HEK293T (cell line): ENCODE measurements at regions not wholly inside any gene's neighbourhood (a gene's known extent, or its start where the extent isn't known, plus 50 kb on each side); places are given as distances from the start of the nearest gene placed in this dataset.

Source experiments
- ARNT ChIP-seq: fragments of 450-650 bp; IDR thresholded peaks from 2 replicates; pipeline ENCODE4 v1.6.1; 2017; ENCODE audit warnings: mild to moderate bottlenecking
- BHLHE40 ChIP-seq: fragments of 450-650 bp; IDR thresholded peaks from 2 replicates; pipeline ENCODE4 v1.6.1; 2016; ENCODE audit warnings: mild to moderate bottlenecking, moderate library complexity, borderline replicate concordance
- ELF4 ChIP-seq: fragments of 450-650 bp; IDR thresholded peaks from 2 replicates; pipeline ENCODE4 v1.6.1; 2017; ENCODE audit warnings: antibody characterized with exemption
- FOXA1 ChIP-seq: fragments of 450-650 bp; IDR thresholded peaks from 2 replicates; pipeline ENCODE4 v1.6.1; 2016; ENCODE audit warnings: mild to moderate bottlenecking
- FOXK2 ChIP-seq: fragments of 450-650 bp; IDR thresholded peaks from 2 replicates; pipeline ENCODE4 v1.6.1; 2016; ENCODE audit warnings: mild to moderate bottlenecking
- FOXM1 ChIP-seq: fragments of 450-650 bp; IDR thresholded peaks from 2 replicates; pipeline ENCODE4 v1.6.1; 2017; ENCODE audit warnings: mild to moderate bottlenecking, borderline replicate concordance
- HDGF ChIP-seq: fragments of 450-650 bp; IDR thresholded peaks from 2 replicates; pipeline ENCODE4 v1.6.1; 2017; ENCODE audit warnings: antibody characterized with exemption, borderline replicate concordance
- L3MBTL2 ChIP-seq: fragments of 450-650 bp; conservative IDR thresholded peaks from 2 replicates; pipeline ENCODE4 v1.6.1; 2016; ENCODE audit warnings: mild to moderate bottlenecking
- NFRKB ChIP-seq: fragments of 450-650 bp; IDR thresholded peaks from 2 replicates; pipeline ENCODE4 v1.6.1; 2016; ENCODE audit warnings: mild to moderate bottlenecking, moderate library complexity
- SP1 ChIP-seq: fragments of 450-650 bp; IDR thresholded peaks from 2 replicates; pipeline ENCODE4 v1.6.1; 2017
- SUZ12 ChIP-seq: fragments of 450-650 bp; IDR thresholded peaks from 2 replicates; pipeline ENCODE4 v1.6.1; 2016; ENCODE audit warnings: mild to moderate bottlenecking
- TARDBP ChIP-seq: fragments of 450-650 bp; IDR thresholded peaks from 2 replicates; pipeline ENCODE4 v1.6.1; 2016
- ZNF384 ChIP-seq: fragments of 450-650 bp; IDR thresholded peaks from 2 replicates; pipeline ENCODE4 v1.6.1; 2016
- TF ChIP-seq, protein P1 (sequence below): fragments of 450-650 bp; IDR thresholded peaks from 2 replicates; pipeline ENCODE4 v1.6.1; 2016

- TF ChIP-seq SP1 (no peak), ZNF384 (no peak), ARNT (no peak), SUZ12 (no peak), NFRKB (no peak), ELF4 (no peak), HDGF (no peak), FOXM1 (no peak), FOXA1 (no peak), L3MBTL2 (no peak), BHLHE40 (no peak), FOXK2 (no peak), TARDBP (no peak)
- TF ChIP-seq, protein P1, sequence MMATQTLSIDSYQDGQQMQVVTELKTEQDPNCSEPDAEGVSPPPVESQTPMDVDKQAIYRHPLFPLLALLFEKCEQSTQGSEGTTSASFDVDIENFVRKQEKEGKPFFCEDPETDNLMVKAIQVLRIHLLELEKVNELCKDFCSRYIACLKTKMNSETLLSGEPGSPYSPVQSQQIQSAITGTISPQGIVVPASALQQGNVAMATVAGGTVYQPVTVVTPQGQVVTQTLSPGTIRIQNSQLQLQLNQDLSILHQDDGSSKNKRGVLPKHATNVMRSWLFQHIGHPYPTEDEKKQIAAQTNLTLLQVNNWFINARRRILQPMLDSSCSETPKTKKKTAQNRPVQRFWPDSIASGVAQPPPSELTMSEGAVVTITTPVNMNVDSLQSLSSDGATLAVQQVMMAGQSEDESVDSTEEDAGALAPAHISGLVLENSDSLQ: no peak
Measured at GRCh38 chr5:67350618-67351201, 154.1 kb upstream of the CD180 start.
